ENCODE measurements at regions not wholly inside any gene's neighbourhood (a gene's known extent, or its start where the extent isn't known, plus 50 kb on each side); places are given as distances from the start of the nearest gene placed in this dataset.

DNA sequence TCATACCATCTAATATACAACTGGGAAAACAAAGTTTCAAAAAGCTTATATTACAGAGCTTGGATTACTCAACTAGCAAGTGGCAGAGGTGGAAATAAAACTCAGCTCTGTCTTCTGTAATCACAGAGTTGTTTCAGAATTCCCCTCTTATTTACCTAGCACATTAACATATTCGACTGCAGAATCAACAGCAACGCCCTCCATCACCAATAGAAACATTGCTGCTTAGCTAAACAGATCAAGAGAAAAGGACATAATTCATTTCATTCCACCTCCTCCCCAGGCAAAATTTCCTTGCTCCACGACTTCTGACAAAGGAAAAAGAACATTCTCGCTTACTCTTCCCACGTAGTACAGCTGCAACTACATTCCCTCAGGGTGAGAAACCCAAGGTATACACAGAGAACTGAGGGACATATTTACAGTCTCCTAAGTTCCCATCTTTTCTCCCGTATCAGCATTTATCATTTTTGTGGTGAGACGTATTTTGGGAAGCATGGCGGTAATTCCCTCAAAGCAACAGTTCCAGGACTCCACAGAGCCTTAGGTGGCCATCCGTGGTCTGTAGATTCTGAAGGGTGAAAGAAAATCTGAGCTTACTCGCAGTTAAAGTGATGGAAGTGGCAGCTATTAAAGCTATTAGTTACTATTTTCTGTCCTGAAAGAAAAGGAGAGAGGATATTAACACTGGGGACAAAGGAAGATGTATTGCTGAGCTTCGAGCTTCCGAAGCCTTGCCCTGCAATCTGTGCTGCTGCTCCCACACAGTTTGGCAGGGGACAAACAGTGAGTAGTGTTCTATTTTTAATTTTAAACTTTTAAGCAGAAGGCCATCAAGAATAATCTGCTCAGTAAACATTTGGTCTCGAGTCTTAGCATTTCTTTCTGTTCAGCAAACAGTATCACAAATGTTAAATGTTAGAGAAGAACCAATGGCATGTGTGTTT lies 1296.2 kb downstream of the CDH8 start:
- H3K36me3 ChIP-seq (replicated peaks in 1 of 2; ENCODE audit: insufficient read depth in 1 of 2, low read depth in 2 of 2): no peaks in the 10 kb centered on the region

DNA sequence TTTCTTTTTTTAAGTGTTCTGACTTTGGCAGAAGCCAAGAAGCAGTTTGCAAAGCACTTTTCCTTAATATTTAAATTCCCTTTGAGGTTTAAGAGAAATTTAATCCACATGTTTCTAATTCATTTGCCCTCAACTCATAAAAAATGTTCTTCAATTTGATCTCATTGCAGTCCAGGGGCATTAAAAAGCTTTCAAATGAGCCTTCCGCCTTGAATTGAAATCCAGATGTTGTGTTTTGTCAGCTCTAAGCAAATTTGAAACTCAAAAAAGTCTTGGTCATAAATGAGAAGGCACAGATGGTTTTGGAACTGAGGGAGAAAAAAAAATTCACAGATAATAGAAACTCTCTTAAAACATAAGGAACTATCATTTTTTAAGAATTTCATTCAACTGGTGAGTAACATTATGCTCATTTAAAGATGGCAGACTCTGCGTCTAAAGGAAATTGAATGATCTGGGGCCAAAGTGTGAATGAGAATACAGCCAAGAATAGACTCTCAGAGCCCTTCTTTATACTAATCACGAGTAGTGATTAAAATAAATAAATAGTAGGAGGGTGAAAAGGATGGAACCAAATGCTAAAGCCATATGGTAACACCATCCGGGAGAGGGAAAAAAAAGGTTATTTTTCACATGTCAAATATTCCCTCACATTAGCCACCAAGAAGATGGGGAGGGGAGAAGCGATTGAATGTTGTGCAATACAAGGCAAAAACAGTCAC lies 1304.7 kb downstream of the CDH8 start:
- WGBS, 2 donors: 47 to 51% methylated on average over 5 of the region's 5 CpGs
- Histone ChIP-seq H3K36me3 (replicated peaks in 1 of 2; ENCODE audit: insufficient read depth in 1 of 2, low read depth in 2 of 2) (no peaks in the 10 kb centered on the region), H3K4me3 (no peak overlapping the region), H3K27me3 (no peaks in the 10 kb centered on the region), H3K9me3 (no peaks in the 10 kb centered on the region), H3K4me1 (no peaks in the 10 kb centered on the region), H3K27ac (no peak overlapping the region)
- TF ChIP-seq, protein P1, sequence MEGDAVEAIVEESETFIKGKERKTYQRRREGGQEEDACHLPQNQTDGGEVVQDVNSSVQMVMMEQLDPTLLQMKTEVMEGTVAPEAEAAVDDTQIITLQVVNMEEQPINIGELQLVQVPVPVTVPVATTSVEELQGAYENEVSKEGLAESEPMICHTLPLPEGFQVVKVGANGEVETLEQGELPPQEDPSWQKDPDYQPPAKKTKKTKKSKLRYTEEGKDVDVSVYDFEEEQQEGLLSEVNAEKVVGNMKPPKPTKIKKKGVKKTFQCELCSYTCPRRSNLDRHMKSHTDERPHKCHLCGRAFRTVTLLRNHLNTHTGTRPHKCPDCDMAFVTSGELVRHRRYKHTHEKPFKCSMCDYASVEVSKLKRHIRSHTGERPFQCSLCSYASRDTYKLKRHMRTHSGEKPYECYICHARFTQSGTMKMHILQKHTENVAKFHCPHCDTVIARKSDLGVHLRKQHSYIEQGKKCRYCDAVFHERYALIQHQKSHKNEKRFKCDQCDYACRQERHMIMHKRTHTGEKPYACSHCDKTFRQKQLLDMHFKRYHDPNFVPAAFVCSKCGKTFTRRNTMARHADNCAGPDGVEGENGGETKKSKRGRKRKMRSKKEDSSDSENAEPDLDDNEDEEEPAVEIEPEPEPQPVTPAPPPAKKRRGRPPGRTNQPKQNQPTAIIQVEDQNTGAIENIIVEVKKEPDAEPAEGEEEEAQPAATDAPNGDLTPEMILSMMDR (IDR thresholded peaks at IDR 0.05): no peak
- TF ChIP-seq POLR2A (IDR thresholded peaks at IDR 0.05): no peak
- ATAC-seq (no peak), DNase-seq (no peak)
- intact Hi-C loops (cut with DNase I): no loop called here

More for the DNA sequence above, 1296.2 kb downstream of the CDH8 start:
- ATAC-seq (no peak), DNase-seq (no peak)
- Histone ChIP-seq H3K27ac (no peak overlapping the region), H3K9me3 (no peaks in the 10 kb centered on the region), H3K4me1 (no peaks in the 10 kb centered on the region), H3K4me3 (no peak overlapping the region), H3K27me3 (no peaks in the 10 kb centered on the region)
- TF ChIP-seq, protein P1 (IDR thresholded peaks at IDR 0.05): no peak
- TF ChIP-seq POLR2A (IDR thresholded peaks at IDR 0.05): no peak
- WGBS, 2 donors: 36 to 46% methylated on average over 13 of the region's 13 CpGs
- intact Hi-C loops (cut with DNase I): no loop called here

DNA sequence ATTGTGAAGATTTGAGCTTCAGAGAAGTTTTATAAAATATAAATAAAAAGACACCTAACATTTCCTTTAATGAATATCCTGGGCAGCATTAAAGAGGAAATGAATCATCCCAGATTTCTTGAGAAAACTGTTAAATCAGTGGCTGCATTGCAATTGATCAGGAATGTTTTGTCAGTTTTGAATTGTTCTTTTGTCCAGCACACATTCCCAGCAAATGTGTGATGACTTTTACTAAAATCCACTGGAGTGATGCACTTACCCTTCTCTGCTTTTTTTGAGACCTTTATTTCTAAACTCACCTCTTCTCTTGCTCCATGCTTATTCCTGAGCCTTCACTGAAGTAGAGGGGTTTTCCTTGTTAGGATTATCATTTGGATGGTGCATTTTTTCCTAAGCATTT lies 1307.2 kb downstream of the CDH8 start:
- Histone ChIP-seq H3K4me1 (no peaks in the 10 kb centered on the region), H3K4me3 (no peak overlapping the region), H3K36me3 (replicated peaks in 1 of 2; ENCODE audit: insufficient read depth in 1 of 2, low read depth in 2 of 2) (no peaks in the 10 kb centered on the region), H3K27ac (no peak overlapping the region), H3K9me3 (no peaks in the 10 kb centered on the region), H3K27me3 (no peaks in the 10 kb centered on the region)
- no peak for DNase-seq
- TF ChIP-seq, protein P1 (IDR thresholded peaks at IDR 0.05): no peak
- no peak for TF ChIP-seq POLR2A (IDR thresholded peaks at IDR 0.05)
- intact Hi-C loops (cut with DNase I): no loop called here
- ATAC-seq: no peak

DNA sequence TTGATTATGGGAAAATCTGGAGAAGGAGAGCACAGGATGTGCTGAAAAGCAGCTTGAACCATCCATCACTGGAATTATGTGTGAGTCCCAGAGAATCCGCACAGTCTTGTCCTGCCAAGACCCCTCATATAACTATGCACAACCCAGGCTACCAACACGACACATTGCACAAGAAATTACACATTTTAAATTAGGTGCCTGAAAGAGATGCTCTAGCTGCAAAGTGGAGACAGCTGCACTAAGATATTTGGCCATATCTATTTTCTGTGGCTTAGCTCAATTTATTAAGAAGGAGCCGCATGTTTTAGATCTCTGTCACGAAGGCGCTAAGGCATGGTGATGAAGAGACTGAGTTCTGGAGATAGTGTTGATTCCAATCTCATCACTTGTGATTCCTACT lies 1308.4 kb downstream of the CDH8 start:
- no peak overlapping the region for H3K27ac ChIP-seq
- no peak overlapping the region for H3K4me3 ChIP-seq
- H3K36me3 ChIP-seq (replicated peaks in 1 of 2; ENCODE audit: insufficient read depth in 1 of 2, low read depth in 2 of 2): no peaks in the 10 kb centered on the region
- WGBS, 2 donors: 66 to 81% methylated on average over 5 of the region's 5 CpGs
- no peaks in the 10 kb centered on the region for H3K9me3 ChIP-seq
- DNase-seq (no peak), ATAC-seq (no peak)
- intact Hi-C loops (cut with DNase I): no loop called here
- no peaks in the 10 kb centered on the region for H3K4me1 ChIP-seq
- TF ChIP-seq, protein P1 (IDR thresholded peaks at IDR 0.05): no peak
- TF ChIP-seq POLR2A (IDR thresholded peaks at IDR 0.05): no peak
- no peaks in the 10 kb centered on the region for H3K27me3 ChIP-seq
